AG20443 (cell line): ENCODE measurements at regions not wholly inside any gene's neighbourhood (a gene's known extent, or its start where the extent isn't known, plus 50 kb on each side); places are given as distances from the start of the nearest gene placed in this dataset.
"Not testable (repeated sequence)": the region's sequence is repeated elsewhere in the genome, so short reads cannot be mapped to it uniquely, and the experiment has no call there.

Source experiments
- DNase-seq: peaks from one replicate; pipeline ENCODE4 v3.0.0; 2012; ENCODE audit warnings: low spot score, mixed read lengths

DNA sequence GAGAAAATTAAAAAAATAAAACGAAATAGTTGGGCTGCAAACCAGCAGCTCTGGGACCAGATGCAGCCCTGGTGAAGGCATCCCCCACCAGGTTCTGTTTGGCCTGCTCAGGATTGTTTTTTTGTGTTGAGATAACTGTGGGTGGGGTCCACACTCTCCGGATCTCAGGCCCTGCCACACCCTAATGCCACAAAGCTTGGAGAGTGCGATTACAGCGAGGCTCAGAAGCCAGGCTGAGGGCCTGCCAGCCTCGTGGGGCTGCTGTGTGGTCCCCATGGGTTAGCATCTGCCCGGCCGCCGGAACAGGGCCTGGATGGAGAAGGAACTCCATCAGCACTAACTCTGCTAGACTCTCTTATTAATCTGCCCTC lies 290.8 kb upstream of the PLGLB2 start:
- not testable (repeated sequence) for DNase-seq

- not testable (repeated sequence) for DNase-seq
These were observed 288.9 kb upstream of the PLGLB2 start for GRCh38 chr2:87458938-87459337.

- DNase-seq, result not testable (repeated sequence)
These were observed 287.8 kb upstream of the PLGLB2 start for GRCh38 chr2:87460104-87460503.

DNA sequence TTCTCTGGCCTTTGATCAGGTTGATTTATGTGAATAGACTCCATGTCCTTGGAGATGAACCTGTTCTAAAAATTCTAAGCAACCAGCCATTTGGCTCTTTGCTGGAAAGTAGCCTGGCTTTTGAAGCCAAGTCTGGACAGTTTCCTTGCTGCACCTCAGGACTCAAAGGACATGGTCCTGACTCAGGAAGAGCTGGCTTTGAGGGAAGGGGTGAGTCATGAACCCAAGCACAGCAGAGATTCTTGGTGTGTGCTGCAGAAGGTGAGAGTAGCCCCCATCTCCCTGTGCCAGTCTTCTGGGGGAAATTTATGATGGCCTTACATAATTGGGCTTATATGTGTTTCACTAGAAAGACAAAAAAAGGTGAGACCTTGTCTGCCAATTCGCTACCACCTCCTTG lies 287.2 kb upstream of the PLGLB2 start:
- DNase-seq, result not testable (repeated sequence)

DNA sequence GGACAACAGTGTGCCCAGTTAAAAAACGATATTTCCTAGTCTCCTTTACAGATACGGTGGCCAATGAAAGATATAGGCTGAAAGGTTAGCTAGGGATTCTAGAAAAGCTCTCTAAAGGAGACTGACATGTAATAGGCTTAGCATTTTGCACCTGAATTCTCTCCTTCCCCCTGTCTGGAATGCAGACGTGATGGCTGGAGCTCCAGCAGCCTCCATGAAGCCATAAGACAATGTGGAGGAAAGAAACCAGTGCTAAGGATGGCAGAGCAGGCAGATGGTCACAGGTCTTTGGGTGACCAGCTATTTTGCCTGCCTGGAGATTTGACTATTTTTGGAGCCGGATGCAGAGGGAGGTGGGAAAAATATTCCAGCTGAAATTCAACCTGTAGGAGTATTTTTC lies 286.2 kb upstream of the PLGLB2 start:
- DNase-seq, result not testable (repeated sequence)

- not testable (repeated sequence) for DNase-seq
These were observed 283.7 kb upstream of the PLGLB2 start for GRCh38 chr2:87464219-87464618.

DNA sequence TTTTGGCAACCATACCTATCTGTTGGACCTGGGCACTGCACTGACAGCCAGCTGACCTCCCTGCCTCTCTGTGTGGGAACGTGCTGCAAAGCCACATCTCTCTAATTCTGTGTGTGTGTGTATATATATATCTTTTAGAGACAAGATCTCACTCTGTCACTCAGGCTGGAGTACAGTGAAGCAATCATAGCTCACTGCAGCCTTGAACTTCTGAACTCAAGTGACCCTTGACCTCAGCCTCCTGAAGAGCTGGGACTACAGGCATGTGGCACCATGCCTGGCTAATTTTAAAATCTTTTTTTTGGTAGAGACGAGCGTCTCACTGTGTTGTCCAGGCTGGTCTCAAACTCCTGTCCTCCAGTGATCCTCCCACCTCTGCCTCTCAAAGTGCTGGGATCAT lies 282.2 kb upstream of the PLGLB2 start:
- not testable (repeated sequence) for DNase-seq

- not testable (repeated sequence) for DNase-seq
These were observed 281.2 kb upstream of the PLGLB2 start for GRCh38 chr2:87466591-87467120.

- DNase-seq, result not testable (repeated sequence)
These were observed 279.4 kb upstream of the PLGLB2 start for GRCh38 chr2:87468429-87468981.

DNA sequence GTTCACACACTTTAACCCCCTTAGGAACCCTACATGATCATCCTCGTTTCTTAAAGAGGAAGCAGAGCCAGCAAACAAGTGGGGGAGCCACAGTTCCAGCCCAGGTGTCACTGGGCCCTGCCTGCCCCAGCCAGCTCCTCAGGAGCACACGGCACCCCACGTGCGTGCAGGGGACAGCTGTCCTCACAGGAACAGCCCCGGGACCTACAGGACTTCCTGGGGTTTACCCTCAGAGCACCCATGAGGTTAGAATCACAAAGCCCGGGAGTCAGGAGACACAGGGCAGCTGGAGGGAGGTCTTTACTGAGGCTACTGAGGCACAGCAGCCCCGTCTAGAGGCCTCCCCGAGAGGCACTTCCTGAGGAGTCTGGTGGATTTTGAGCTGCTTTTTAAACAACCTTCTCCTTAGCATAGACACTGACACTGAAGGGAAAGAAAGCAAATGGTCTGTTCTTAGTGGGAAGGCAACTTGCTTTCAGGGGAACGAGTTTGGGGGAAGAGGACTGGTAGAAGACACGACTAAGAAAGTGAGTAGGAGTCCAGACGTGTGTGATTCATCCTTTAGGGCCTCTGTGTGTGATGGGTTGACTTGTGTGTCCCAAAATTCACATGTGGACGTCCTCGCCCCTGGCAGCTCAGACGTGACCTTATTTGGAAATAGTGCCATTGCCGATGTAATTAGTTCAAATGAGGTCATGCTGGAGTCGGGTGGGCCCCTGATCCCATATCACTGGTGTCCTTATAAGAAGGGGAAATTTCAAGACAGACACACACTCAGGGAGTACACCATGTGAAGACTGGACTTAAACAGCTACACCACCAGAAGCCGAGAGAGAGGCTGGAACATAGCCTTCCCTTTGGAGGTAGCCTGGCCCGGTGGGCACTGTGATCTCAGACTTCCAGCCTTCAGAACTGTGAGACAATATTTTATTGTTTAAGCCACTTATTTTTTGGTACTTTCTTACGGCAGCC lies 278.4 kb upstream of the PLGLB2 start:
- DNase-seq, result peak; percentile 7

GRCh38 chr2:87470381-87471380 lies 277.2 kb upstream of the PLGLB2 start:
- not testable (repeated sequence) for DNase-seq

GRCh38 chr2:87471478-87471877 lies 276.4 kb upstream of the PLGLB2 start:
- not testable (repeated sequence) for DNase-seq

DNA sequence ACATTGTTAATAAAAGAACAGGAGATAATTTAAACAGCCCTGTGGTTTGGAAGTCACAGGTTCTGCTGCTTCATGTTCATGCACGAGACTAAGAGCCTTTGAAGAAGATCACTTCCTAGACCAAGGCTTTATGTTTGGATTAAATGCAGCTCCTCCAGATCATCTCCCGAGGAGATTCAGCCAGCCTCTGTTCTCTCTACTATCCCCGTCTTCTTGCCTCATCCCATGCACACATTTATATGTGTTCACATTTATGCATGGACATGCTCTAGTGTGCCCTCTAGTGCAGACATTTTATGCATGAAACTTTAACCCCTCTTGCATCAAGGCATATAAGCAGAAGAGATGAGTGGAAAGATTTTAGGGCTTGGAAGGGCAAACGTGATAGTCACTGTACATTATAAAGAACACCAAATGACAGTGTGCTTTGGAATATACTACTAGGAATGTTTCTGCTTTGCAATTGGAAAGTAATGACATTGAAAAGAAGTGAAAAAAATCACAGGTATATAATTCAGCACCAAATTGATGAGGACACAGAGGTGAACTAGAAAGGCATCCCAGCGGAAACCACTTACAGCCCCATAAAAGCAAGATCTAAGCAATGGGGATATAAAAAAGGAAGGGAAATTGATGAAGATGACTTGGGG lies 271.5 kb upstream of the PLGLB2 start:
- DNase-seq, result not testable (repeated sequence)

GRCh38 chr2:87476936-87477335 lies 271.0 kb upstream of the PLGLB2 start:
- not testable (repeated sequence) for DNase-seq

- DNase-seq, result not testable (repeated sequence)
These were observed 270.0 kb upstream of the PLGLB2 start for GRCh38 chr2:87477669-87478428.

GRCh38 chr2:87478911-87479310 lies 269.0 kb upstream of the PLGLB2 start:
- not testable (repeated sequence) for DNase-seq

DNA sequence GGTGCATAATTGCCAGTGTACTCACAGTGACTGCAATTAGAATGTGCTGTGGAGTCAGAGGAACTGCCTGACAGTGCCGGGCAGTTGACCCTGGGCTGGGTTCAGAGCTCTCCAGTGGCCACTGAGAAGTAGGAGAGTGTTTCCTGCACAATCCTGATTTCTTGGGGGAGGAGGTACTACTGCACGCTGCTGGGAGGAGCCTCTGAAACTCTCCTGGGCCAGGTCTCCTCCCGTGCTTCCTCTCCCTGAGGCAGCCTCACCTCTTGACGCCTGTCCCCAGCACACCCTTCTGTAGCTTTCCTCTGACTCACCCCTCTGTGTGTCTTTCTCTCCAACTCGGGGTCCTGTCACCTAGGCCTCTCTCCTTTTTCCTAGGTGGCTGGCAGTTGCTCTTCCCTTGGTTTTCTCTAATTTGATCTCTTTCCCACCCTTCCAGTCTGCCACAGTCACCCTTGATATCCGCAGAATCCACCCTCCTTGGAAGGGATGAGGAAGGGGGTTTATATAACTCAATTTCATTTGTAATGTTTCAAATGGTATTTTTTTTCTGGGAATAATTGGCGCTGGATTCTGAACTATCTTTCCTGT lies 264.7 kb upstream of the PLGLB2 start:
- DNase-seq, result not testable (repeated sequence)

DNA sequence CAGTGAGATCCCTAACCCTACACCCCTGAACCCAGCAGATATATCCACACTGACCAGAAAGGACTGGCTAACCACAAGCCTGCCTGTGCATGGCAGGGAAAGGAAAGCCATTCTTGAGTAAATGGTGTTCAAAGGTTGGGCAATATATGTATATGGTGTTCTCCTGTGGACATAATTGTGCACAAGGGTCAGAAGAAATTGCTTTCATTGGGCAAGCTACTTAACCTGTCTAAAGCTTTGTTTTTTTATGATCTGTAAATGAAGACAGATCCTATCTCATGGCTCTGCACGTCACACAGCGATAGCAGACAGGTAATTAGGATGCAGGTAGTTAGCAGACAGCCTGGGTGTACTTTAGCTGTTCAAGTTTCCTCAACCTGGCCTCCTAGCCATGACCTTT lies 263.5 kb upstream of the PLGLB2 start:
- not testable (repeated sequence) for DNase-seq

DNA sequence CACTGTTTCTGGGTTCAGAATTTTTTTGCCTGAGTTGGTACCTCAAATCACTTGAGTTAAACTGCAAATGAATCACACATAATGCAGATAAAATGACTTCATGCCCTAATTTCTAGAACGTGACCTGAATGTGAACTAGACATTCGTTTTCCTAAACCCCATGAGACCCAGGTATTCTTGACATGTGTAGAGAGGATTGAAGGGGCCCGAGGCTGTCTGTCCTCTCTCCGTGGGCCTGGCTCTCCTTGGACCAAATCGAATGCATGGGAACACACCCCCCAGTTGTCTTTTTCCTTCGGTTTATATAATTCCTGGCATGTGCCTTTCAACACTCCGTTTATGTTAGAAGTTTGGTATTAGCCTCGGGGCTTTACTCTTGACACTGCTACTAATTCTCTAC lies 262.4 kb upstream of the PLGLB2 start:
- not testable (repeated sequence) for DNase-seq

DNA sequence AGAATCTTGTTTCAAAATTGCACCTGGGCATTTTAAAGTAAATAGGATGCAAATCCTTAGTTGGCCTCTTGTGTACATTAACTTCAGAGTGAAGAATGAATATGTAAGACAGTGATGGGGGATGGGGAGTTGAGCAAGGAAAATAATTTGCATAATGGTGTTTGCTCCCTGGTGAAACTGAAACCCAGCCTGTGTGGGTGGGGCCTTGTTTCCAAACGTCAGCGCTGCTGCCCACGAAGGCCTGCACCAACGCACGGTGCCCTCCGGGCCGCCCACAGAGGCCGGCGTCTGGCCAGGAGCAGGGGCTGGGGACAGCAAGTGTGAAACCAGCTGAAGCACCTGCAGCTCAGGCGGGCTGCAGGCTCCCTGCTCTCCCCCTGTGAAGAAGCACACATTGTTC lies 262.0 kb upstream of the PLGLB2 start:
- DNase-seq, result not testable (repeated sequence)
